ENCODE measurements at regions not wholly inside any gene's neighbourhood (a gene's known extent, or its start where the extent isn't known, plus 50 kb on each side); places are given as distances from the start of the nearest gene placed in this dataset.
A peak's percentile ranks its signal among the peaks of the same experiment; 100 is the strongest.
"Not testable (repeated sequence)": the region's sequence is repeated elsewhere in the genome, so short reads cannot be mapped to it uniquely, and the experiment has no call there.

- no peaks in the 10 kb centered on the region for H3K9me2 ChIP-seq (ENCODE audit: insufficient read depth, low read length)
- TF ChIP-seq CTCF (conservative IDR thresholded peaks at IDR 0.05; ENCODE audit: low read length) (no peak), EZH2phosphoT487 (IDR thresholded peaks at IDR 0.05; ENCODE audit: borderline replicate concordance, low read depth, low read length) (no peak)
- H3K4me2 ChIP-seq (ENCODE audit: low read length) = peak overlapping the region; percentile 60
- peak overlapping the region; percentile 67 for H3K27ac ChIP-seq (ENCODE audit: low read depth, low read length, poor library complexity, severe bottlenecking)
- H3K79me2 ChIP-seq (ENCODE audit: insufficient read depth, low read depth, low read length) = peaks cover under 1% of the 10 kb centered on the region; the same call in 1 of the 2 replicates
- ChIA-PET CTCF (ENCODE audit: unreplicated experiment) (no interaction called here), POLR2A (interaction anchor here (0.5 to 0.9 kb wide), 3 partner anchors 31 to 78 kb away, joined by 3 to 4 read pairs (median 3); no protein-coding TSS in a partner anchor)
- H4K20me1 ChIP-seq (ENCODE audit: insufficient read depth, low read length) = no peaks in the 10 kb centered on the region
- H2AFZ ChIP-seq (ENCODE audit: low read length) = peak overlapping the region; percentile 56; the same call in 1 of the 2 replicates
- intact Hi-C loops (cut with micrococcal nuclease; ENCODE audit: unreplicated experiment) = no loop called here
- H3K9me3 ChIP-seq (ENCODE audit: low read length) = no peaks in the 10 kb centered on the region
- H3K36me3 ChIP-seq (ENCODE audit: insufficient read depth, low read length) = no peaks in the 10 kb centered on the region
- no TSS peak for BruUV-seq (replicated peaks)
- H3K4me1 ChIP-seq (ENCODE audit: insufficient read depth, low read length, poor library complexity, severe bottlenecking) = peaks cover 94% of the 10 kb centered on the region
- H3K4me3 ChIP-seq (ENCODE audit: low read depth, low read length, poor library complexity, severe bottlenecking) = peak overlapping the region; percentile 43
- DNase-seq (ENCODE audit: low spot score) = peak; percentile 73
Observed at GRCh38 chr10:124149189-124150042, 56.0 kb upstream of the CHST15 start.

GRCh38 chr10:124148509-124149188, 55.3 kb upstream of the CHST15 start:
- intact Hi-C loops (cut with micrococcal nuclease; ENCODE audit: unreplicated experiment); BruUV-seq (replicated peaks); H3K9me3 ChIP-seq (ENCODE audit: low read length); H3K36me3 ChIP-seq (ENCODE audit: insufficient read depth, low read length); CTCF ChIA-PET (ENCODE audit: unreplicated experiment); DNase-seq (ENCODE audit: low spot score); H4K20me1 ChIP-seq (ENCODE audit: insufficient read depth, low read length); H3K79me2 ChIP-seq (ENCODE audit: insufficient read depth, low read depth, low read length); H3K9me2 ChIP-seq (ENCODE audit: insufficient read depth, low read length); H2AFZ ChIP-seq (ENCODE audit: low read length): not testable (repeated sequence)
- Histone ChIP-seq H3K4me1 (ENCODE audit: insufficient read depth, low read length, poor library complexity, severe bottlenecking) (peaks cover 98% of the 10 kb centered on the region), H3K27ac (ENCODE audit: low read depth, low read length, poor library complexity, severe bottlenecking) (peak overlapping the region; percentile 67), H3K4me2 (ENCODE audit: low read length) (peak overlapping the region; percentile 60), H3K4me3 (ENCODE audit: low read depth, low read length, poor library complexity, severe bottlenecking) (peak overlapping the region; percentile 43)
- POLR2A ChIA-PET = interaction anchor here (0.5 to 0.9 kb wide), 3 partner anchors 30 to 77 kb away, joined by 3 to 4 read pairs (median 3); no protein-coding TSS in a partner anchor

GRCh38 chr10:124146483-124146882, 53.1 kb upstream of the CHST15 start:
- Histone ChIP-seq H3K79me2 (ENCODE audit: insufficient read depth, low read depth, low read length) (peaks cover 30% of the 10 kb centered on the region; the same call in 1 of the 2 replicates), H3K4me2 (ENCODE audit: low read length) (0 out of 2 replicates have a peak overlapping the region, but pooled peaks have one; percentile 6), H3K9me3 (ENCODE audit: low read length) (no peaks in the 10 kb centered on the region), H4K20me1 (ENCODE audit: insufficient read depth, low read length) (no peaks in the 10 kb centered on the region), H3K4me3 (ENCODE audit: low read depth, low read length, poor library complexity, severe bottlenecking) (no peak overlapping the region), H2AFZ (ENCODE audit: low read length) (no peak overlapping the region), H3K27ac (ENCODE audit: low read depth, low read length, poor library complexity, severe bottlenecking) (peak overlapping the region; percentile 6), H3K9me2 (ENCODE audit: insufficient read depth, low read length) (no peaks in the 10 kb centered on the region), H3K36me3 (ENCODE audit: insufficient read depth, low read length) (no peaks in the 10 kb centered on the region), H3K4me1 (ENCODE audit: insufficient read depth, low read length, poor library complexity, severe bottlenecking) (peaks cover 98% of the 10 kb centered on the region)
- POLR2A ChIA-PET = no interaction called here
- DNase-seq (ENCODE audit: low spot score) = no peak
- no TSS peak for BruUV-seq (replicated peaks)
- intact Hi-C loops (cut with micrococcal nuclease; ENCODE audit: unreplicated experiment) = no loop called here
- CTCF ChIA-PET (ENCODE audit: unreplicated experiment) = no interaction called here
- TF ChIP-seq CTCF (conservative IDR thresholded peaks at IDR 0.05; ENCODE audit: low read length) = no peak
- no peak for TF ChIP-seq EZH2phosphoT487 (IDR thresholded peaks at IDR 0.05; ENCODE audit: borderline replicate concordance, low read depth, low read length)
